Muscle of leg (tissue), 3 donors: ENCODE measurements at regions not wholly inside any gene's neighbourhood (a gene's known extent, or its start where the extent isn't known, plus 50 kb on each side); places are given as distances from the start of the nearest gene placed in this dataset.
A peak's percentile ranks its signal among the peaks of the same experiment; 100 is the strongest.

Source experiments
- DNase-seq: peaks from one replicate; pipeline ENCODE4 v3.0.0; 2013
- H3K27ac ChIP-seq: one replicate; pipeline ENCODE4 v1.5.1; 2013; ENCODE audit warnings: mild to moderate bottlenecking, low read length, control low read depth
- H3K27me3 ChIP-seq: one replicate; pipeline ENCODE4 v1.6.1; 2013; ENCODE audit warnings: low read length; ENCODE audit not compliant: control insufficient read depth, insufficient read depth
- H3K36me3 ChIP-seq: one replicate; pipeline ENCODE4 v1.6.1; 2013; ENCODE audit warnings: low read length; ENCODE audit not compliant: control insufficient read depth, insufficient read depth
- H3K4me1 ChIP-seq: one replicate; pipeline ENCODE4 v1.6.1; 2013; ENCODE audit warnings: low read length; ENCODE audit not compliant: control insufficient read depth, insufficient read depth
- H3K4me3 ChIP-seq: one replicate; pipeline ENCODE4 v1.5.1; 2013; ENCODE audit warnings: low read length, control low read depth
- H3K9me3 ChIP-seq: replicated peaks from 2 replicates; pipeline ENCODE4 v1.6.1; 2013; ENCODE audit warnings: low read depth, low read length; ENCODE audit not compliant: control insufficient read depth
- WGBS: methylation state at CpG from one replicate; pipeline ENCODE4 v1.1.5; 2013; ENCODE audit warnings: missing lambda C conversion rate; ENCODE audit not compliant: insufficient coverage; 5-methylcytosine and 5-hydroxymethylcytosine counted together

DNA sequence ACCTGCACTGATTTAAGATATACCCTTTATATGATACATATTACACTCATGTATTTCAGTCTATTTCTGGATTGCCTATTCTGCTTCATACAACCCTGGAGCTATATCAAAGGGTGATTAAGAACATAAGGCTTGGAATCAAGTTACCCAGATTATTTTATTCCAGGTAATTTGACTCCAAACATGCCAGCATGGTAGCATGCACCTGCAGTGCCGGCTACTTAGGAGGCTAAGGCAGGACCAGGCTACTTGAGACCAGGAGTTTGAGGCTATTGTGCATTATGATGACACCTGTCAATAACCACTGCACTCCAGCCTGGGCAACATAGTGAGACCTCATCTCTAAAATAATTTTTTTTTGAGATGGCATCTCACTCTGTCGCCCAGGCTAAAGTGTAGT lies 50.4 kb upstream of the NEO1 start:
- Histone ChIP-seq H3K27ac (no peak overlapping the region), H3K36me3 (no peaks in the 10 kb centered on the region), H3K9me3 (no peaks in the 10 kb centered on the region), H3K27me3 (no peaks in the 10 kb centered on the region), H3K4me1 (no peaks in the 10 kb centered on the region), H3K4me3 (no peak overlapping the region)
- 83% methylated on average over 1 of the region's 2 CpGs for WGBS
- no peak for DNase-seq

DNA sequence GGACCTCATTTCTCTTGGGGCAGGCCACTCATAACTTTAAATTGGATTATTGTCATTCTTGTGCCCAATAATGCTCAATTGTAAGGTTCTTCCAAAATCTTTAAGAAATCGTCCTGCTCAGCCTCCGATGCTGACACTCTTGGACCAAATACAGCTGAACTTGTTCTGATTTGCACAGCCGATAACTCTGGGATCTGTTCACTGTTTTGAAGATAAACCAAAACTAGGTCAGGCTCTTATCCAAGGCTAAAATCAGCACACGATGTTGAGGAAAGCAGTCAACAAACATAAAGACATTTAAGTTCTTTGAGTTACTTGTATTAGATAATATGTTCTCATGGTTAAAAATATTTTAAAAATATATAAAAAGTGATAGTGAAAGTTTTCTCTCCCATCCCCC lies 52.0 kb upstream of the NEO1 start:
- Histone ChIP-seq H3K4me1 (no peaks in the 10 kb centered on the region), H3K4me3 (no peak overlapping the region), H3K27me3 (no peaks in the 10 kb centered on the region), H3K36me3 (no peaks in the 10 kb centered on the region), H3K9me3 (no peaks in the 10 kb centered on the region), H3K27ac (no peak overlapping the region)
- peak; percentile 21 for DNase-seq
- 56% methylated on average over 2 of the region's 4 CpGs for WGBS

DNA sequence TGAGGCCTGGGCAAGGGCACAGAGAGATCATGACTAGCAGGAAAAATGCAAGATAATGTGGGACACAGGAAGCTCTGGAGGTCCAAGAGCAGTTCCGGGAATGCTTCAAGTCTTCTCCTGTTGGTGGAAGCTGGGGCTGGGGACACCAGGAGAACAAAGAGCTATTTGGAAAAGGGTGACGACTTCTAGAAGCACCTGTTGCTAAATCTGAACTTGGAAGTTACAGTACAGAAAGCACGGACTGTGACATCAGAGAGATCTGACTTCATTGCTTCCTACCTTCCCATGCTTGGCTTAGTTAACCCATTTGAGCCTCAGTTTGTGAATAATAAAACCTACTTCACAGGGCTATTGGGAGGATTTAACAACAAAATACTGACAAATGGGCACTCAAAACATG lies 52.7 kb upstream of the NEO1 start:
- no peaks in the 10 kb centered on the region for H3K9me3 ChIP-seq
- no peak for DNase-seq
- H3K4me1 ChIP-seq: peaks cover 3% of the 10 kb centered on the region
- no peak overlapping the region for H3K27ac ChIP-seq
- no peak overlapping the region for H3K4me3 ChIP-seq
- no peaks in the 10 kb centered on the region for H3K27me3 ChIP-seq
- WGBS: 80% methylated on average over 1 of the region's 3 CpGs
- H3K36me3 ChIP-seq: no peaks in the 10 kb centered on the region

DNA sequence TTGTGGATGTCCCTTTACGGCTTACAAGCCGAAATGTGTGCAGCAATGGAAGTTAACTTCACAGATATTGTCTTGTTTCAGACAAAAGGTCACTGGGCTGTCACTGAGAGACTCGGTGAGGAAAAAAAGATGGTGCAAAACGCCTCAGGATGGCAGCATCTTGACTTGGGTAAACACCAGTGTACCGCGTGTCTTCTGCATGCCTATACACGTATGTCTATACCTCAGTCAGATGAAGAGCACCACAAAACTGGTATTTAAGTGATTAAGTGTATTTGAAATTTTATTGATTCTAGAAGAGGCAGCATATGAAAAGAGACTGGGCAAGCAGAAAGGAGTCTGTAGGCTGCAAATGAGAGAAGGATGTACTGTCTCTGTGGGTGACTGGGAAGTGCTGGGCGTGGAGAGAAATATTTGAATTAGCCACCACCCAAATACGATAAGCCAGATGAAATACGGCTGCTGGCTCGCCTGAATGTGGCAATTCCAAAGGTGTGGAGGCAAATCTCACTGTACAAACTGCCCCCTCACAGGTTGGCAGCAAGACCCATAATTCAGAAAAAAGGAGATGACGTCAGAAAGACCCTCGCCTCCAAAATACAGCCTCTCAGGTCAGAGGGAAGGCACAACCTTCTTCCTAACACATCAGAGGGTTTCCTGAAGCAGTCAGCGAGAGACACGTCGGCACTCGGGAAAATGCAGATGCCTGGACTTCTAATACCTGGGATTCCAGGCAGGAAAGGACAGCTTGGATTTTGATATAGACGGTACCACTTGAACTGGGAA lies 53.4 kb upstream of the NEO1 start:
- Histone ChIP-seq H3K4me1 (peaks cover 3% of the 10 kb centered on the region), H3K9me3 (no peaks in the 10 kb centered on the region), H3K4me3 (no peak overlapping the region), H3K36me3 (no peaks in the 10 kb centered on the region), H3K27ac (no peak overlapping the region), H3K27me3 (no peaks in the 10 kb centered on the region)
- WGBS: 81% methylated on average over 5 of the region's 18 CpGs
- no peak for DNase-seq

DNA sequence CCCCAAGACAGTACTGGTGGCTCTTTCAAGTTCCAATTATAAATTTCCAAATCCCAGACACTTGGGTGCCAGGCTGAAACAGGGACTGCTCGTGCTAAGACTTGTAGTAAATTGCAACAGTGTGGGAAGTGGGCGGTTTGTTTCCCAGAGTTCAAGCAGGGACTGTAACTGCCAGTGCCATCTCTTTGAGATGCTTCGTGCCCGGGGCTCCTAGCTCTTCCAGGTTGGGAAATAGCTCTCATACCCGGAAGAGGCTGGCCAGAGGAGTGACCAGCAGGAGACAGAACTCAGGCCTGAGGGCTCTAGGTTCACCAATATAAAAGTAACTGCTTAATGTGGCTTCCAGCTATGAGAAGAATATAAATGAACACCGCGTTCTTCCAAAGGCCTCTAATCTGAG lies 54.0 kb upstream of the NEO1 start:
- Histone ChIP-seq H3K27me3 (no peaks in the 10 kb centered on the region), H3K36me3 (no peaks in the 10 kb centered on the region), H3K9me3 (no peaks in the 10 kb centered on the region), H3K4me1 (peaks cover 3% of the 10 kb centered on the region), H3K4me3 (no peak overlapping the region), H3K27ac (no peak overlapping the region)
- WGBS: 73% methylated on average over 4 of the region's 7 CpGs
- no peak for DNase-seq

DNA sequence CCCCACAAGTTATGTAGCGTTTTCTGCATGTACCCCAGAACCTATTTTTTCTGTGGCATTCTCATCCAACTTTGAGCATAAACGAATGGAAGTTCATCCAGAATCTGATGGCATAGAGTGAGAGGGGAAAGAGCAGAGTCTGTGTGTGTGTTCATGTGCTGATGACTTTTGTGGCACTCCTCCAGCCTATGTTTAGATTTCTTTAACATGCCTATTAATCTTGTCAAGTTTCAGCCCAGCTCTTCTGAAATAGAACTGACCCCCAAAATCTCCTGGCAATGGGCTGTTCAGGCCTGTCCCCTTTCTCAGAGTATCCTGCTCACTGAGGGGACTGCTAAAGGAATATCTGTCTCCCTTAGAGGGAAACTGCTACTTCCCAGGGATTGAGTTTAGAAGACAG lies 56.4 kb upstream of the NEO1 start:
- no peak overlapping the region for H3K27ac ChIP-seq
- peaks cover 3% of the 10 kb centered on the region for H3K4me1 ChIP-seq
- DNase-seq: no peak
- no peak overlapping the region for H3K4me3 ChIP-seq
- 83% methylated on average over 1 of the region's 2 CpGs for WGBS
- no peaks in the 10 kb centered on the region for H3K36me3 ChIP-seq
- H3K27me3 ChIP-seq: no peaks in the 10 kb centered on the region
- no peaks in the 10 kb centered on the region for H3K9me3 ChIP-seq

DNA sequence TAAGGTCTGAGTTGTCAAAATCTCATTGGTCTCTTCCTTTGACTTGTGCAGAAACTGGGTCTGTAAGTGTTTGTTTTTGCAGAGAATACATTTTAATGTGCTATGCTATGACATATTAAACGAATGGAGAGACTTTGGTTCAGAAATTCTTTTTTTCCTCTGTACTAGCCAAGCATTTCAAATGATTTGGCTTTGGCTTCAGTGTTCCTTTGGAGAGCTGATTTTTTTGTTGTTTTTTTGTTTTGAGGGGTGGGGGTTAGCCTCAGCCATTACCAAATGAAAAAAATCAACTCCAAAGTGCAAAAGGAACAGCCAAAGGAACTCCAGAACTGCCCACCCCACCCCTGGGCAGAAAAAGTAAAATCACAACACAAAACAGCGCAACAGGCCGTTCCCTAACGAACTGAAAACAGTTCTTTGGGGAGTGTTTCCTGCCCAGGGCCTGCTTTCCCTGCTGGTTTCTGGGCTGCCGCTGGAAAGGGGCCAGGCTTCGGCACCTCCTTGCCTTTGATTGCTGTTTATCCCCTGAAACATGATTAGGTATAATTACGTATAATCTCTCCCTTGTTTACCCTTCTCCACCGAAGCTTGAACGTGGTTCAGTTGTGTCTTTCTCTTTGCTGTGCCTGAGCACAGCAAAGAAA lies 57.6 kb upstream of the NEO1 start:
- DNase-seq: peak; percentile 85
- Histone ChIP-seq H3K4me1 (peaks cover 3% of the 10 kb centered on the region), H3K27me3 (no peaks in the 10 kb centered on the region), H3K36me3 (no peaks in the 10 kb centered on the region), H3K9me3 (no peaks in the 10 kb centered on the region), H3K4me3 (no peak overlapping the region), H3K27ac (no peak overlapping the region)
- no CpG with 5 or more reads among the region's 9 CpGs for WGBS

DNA sequence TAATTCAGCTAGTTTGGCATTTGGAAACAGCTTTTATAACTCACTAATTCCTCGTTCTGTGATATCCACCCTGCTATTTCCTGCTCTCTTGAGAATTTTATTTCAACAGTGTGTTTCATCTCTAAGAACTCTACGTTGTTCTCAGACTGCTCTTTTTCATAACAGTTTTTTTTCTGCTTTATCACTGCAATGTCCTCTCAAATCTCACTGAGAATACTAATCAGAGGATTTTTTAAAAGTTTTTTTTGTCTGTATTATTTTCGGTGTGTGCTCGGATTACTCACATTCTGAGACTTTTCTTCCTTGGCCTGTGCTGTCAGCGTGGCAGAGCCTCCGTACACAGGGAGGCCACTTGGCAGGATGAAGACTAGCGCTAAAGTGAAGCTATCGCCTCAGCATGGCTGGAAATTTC lies 59.4 kb upstream of the NEO1 start:
- WGBS: 20% methylated on average over 1 of the region's 8 CpGs
- no peaks in the 10 kb centered on the region for H3K36me3 ChIP-seq
- peaks cover 3% of the 10 kb centered on the region for H3K4me1 ChIP-seq
- peak; percentile 40 for DNase-seq
- no peaks in the 10 kb centered on the region for H3K9me3 ChIP-seq
- H3K4me3 ChIP-seq: no peak overlapping the region
- H3K27me3 ChIP-seq: no peaks in the 10 kb centered on the region
- no peak overlapping the region for H3K27ac ChIP-seq

DNA sequence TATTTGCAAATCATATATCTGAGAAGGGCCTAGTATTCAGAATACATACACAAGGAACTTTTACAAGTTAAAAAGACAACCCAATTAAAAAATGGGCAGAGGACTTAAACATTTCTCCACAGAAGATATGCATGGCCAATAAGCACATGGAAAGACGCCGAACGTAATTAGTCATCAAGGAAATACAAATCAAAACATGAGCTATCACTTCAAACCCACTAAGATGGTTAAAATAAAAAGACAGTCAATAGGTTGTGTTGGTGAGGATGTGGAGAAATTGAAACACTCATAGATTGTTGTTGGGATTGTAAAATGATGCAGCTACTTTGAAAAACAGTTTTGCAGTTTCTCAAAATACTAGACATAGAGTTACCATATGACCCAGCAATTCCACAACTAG lies 61.2 kb upstream of the NEO1 start:
- no peak overlapping the region for H3K27ac ChIP-seq
- WGBS: no CpG with 5 or more reads among the region's 3 CpGs
- no peak overlapping the region for H3K4me3 ChIP-seq
- no peaks in the 10 kb centered on the region for H3K9me3 ChIP-seq
- H3K36me3 ChIP-seq: no peaks in the 10 kb centered on the region
- DNase-seq: no peak
- H3K4me1 ChIP-seq: peaks cover 3% of the 10 kb centered on the region
- H3K27me3 ChIP-seq: no peaks in the 10 kb centered on the region

DNA sequence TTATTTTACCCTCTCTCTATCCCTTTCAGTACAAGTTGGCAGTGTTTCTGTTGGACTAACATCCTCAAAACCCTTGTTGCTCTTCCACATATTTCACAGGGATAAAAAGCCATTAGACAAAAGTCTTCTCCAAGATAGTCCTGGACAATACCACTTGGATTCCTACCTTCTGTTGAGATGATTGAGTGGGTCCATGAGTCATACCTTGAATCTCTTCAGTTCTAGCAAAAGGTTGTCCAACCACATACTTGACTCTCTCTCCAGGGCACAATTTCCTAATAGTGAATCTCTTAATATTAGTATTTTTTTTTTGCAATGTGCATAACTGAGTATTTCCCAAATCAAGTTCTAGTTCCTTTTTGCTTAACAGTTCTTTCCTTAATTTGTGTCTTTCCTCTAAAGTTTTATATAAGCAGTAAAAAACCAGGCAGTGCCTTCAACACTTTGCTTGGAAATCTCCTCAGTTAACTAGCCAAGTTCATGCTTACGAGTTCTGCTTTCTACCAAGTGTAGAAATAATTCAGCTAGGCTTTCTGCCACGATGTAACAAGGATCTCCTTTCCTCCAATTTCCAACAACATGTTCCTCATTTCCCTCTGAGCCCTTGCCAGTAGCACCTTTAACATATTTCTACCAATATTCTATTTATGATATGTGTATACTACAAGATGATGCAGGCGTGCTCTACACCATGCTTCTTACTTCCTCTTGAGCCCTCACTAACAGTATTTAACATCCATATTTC lies 68.3 kb upstream of the NEO1 start:
- Histone ChIP-seq H3K4me1 (no peaks in the 10 kb centered on the region), H3K9me3 (no peaks in the 10 kb centered on the region), H3K4me3 (no peak overlapping the region), H3K27ac (no peak overlapping the region), H3K27me3 (no peaks in the 10 kb centered on the region), H3K36me3 (no peaks in the 10 kb centered on the region)
- 86% methylated on average over 1 of the region's 3 CpGs for WGBS
- DNase-seq: peak; percentile 51
